GM21447 (cell line): ENCODE measurements at regions not wholly inside any gene's neighbourhood (a gene's known extent, or its start where the extent isn't known, plus 50 kb on each side); places are given as distances from the start of the nearest gene placed in this dataset.
"Not testable (repeated sequence)": the region's sequence is repeated elsewhere in the genome, so short reads cannot be mapped to it uniquely, and the experiment has no call there.

Experiments
- ATAC-seq: cut with Tn5 transposase; IDR thresholded peaks from one replicate; pipeline ENCODE4 v1.9.1; 2021; ENCODE audit not compliant: unreplicated experiment

DNA sequence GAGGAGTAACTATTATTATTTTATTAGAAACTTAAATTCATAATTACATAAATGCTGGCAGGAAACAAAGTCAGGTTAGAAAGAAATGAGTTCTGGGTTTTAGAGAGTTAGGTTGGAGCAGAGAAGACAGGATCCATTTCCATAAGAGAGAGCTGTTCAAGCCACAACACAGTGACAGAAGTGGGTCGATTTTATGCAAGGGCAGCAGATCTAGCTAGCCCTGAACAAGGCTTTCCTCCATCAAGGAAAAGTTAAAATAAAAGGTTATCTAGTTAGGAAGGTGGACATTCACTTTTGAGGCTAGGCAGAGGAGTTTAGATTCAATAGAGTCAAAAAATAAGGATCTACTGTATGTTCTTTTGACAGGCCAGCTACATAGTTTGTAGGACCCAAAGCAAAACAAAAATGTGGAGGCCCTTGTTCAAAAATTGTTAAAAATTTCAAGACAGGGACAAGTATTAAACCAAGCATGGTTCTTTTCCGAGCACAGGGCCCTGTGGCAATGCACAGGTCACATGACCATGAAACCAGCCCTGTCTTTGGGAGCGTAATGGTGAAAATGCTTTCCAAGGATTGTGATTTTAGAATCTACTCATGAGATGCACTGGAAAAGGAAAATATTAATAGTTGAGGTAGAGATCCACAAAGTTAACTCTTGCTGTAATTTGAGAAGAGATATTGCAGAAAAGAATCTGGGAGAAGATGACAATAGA lies 91.2 kb upstream of the CREB1 start:
- ATAC-seq, result no peak

DNA sequence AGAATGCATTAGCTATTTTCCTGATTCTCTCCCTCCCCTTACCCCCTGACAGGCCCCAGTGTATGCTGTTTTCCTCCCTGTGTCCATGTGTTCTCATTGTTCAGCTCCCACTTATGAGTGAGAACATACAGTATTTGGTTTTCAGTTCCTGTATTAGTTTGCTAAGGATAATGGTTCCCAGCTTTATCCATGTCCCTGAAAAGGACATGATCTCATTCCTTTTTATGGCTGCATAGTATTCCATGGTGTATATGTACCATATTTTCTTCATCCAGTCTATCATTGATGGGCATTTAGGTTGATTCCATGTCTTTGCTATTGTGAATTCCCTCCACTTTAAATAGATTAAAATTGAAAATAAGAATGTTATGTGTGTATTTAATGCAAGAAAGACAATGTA lies 89.9 kb upstream of the CREB1 start:
- not testable (repeated sequence) for ATAC-seq

DNA sequence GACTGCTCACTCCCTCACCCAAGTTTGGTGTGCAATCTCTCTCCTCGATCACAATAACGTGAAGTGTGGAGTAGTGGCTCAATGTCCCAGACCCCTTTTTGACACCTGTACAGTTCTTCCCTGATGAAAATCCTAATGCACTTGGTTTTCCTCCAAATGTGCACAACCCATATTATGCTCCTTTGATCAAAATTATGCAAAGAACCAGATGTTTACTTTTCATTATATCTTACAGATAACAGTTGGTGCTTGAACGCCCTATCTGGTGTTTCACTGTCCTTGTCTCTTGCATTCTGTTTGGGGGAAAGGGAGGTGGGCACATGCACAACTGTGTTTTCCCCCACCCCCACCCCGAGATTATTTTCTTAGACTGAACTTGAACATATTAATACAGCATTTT lies 85.0 kb upstream of the CREB1 start:
- ATAC-seq, result no peak

DNA sequence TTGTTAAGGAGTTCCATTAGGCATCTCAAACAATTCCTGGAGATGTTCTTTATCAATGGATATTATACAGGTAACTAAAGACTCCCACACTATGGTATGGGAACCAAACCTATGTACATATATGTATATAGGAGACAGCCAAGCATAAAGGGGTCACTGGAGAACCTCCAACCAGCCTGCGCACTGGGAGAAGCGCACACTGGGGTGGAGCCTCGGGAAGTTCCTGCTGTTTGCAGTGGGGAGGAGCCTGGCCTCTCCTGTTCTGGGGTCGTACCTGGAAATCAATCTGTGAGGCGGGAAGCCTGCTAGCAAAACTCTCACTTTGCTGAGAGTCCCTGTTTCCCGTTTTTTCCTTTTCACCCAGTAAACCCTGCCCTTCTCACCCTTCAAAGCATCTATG lies 83.1 kb upstream of the CREB1 start:
- ATAC-seq, result no peak

DNA sequence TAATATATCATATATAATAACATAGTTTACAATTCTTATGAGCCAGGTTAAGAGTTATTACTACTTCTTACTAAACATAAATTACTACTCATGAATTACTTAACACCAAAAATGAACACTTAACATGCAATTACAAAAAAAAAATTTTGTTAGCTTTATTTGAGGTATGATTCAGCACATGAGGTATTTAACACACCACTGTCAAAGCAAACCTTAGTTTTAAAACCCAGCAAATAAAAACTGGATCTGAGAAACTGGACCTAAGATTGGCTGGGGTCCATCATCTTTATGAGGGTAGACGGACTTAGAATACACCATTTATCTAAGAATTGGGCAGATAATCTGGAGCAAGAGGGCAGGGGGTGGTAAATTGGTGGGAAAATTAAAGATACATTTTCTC lies 81.8 kb upstream of the CREB1 start:
- ATAC-seq, result no peak

DNA sequence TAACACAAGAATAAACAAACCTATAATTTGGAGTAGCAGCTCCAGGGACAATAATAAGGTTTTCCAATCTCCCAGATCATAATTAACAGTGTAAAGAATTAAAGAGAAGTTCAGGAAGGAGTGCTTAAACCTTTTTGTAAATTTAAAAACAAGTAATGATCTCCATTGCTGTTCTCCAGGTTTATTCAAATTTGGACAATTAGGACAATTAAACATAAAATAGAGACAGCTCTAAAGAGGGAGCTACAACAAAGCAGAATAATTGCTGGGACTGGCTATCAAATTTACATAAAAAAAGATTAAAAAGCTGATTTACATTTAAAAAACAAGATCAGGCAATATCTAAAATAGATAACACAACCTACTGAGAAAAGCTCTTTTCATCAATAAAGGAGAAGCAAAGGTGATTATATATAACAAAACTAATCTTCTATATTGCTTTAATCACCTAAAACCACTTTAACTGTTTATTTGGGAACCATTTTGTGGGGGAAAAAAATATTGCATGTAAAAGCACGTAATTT lies 80.1 kb upstream of the CREB1 start:
- ATAC-seq, result no peak

DNA sequence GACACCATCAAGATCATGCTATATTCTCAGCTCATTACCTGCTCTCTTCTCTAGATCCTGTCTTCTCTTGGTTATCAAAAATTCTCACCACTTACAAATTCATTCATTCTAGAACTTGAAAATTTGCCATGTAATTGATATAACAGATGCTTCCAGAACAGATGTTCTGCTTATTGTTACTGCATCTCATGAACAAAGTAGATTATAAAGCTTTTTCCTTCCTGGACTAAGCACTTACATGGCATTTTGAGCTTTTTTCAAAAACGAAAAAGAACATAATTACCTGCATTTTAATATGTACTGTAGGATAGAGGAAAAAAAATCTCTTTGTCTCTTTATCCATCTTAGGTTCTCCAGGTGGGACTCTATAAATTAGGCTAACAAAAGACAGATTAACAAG lies 79.6 kb upstream of the CREB1 start:
- no peak for ATAC-seq

DNA sequence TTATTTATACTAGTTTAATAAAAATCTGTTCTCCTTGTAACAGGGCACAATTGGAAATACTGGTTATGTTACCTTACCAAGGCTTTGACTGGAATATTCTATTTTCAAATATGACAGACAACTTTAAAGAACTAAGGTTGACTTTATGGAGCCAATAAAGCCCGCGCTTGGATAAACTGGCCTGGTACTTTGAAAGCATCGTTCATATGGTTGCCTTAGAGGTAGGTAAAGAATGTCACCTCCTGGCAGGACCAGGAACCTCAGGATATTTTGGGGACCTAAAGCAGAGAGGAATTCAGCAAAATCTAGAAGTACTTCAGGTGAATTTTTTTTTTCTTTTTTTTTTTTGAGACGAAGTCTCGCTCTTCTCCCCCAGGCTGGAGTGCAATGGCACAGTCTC lies 71.2 kb upstream of the CREB1 start:
- no peak for ATAC-seq

DNA sequence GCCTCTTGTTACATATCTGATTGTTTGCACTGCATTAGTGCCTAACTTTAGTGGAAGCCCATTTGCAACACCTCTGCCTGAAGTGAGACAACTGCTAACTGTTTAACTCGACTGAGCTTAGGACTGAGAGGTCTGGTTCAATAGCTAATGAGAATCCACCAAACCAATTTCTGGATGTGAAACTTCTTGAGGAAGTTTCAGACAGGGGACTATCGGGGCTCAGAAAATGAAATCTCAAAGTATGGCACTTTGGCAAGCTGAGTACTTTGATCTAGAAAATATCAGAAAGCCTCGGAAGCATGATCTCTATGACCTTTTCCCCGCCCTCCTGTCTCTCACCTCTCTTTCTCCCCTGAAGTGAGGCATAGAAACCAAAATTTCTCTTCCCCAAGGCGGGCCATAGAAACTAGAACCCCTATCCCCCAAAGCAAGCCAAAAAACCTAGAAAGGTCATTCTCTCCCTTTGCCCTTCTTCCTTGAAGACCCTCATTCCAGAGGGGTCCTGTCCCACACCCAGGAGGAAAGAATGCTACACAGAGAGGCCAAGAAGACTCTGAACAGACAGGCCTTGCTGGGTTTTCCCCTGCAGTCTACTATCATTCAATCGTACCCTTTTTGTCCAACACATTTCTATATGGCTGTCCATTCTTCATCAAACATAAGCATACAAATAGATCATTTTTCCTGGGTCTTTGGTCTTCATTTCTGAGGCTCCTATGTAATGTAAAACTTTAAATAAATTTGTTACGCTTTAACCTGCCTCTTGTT lies 69.6 kb upstream of the CREB1 start:
- peak; percentile 76 for ATAC-seq

DNA sequence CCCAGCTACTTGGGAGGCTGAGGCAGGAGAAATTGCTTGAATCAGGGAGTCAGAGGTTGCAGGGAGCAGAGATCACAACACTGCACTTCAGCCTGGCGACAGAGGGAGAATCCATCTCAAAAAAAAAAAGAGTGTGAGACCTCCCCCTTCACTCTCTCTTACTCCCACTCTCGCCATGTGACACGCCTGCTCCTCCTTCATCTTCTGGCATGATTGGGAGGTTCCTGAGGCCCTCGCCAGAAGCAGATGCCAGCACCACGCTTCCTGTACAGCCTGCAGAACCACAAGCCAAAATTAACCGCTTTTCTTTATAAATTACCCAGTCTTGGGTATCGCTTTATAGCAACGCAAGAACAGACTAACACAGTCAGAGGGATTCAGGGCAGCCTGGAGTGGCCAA lies 66.3 kb upstream of the CREB1 start:
- ATAC-seq, result no peak

DNA sequence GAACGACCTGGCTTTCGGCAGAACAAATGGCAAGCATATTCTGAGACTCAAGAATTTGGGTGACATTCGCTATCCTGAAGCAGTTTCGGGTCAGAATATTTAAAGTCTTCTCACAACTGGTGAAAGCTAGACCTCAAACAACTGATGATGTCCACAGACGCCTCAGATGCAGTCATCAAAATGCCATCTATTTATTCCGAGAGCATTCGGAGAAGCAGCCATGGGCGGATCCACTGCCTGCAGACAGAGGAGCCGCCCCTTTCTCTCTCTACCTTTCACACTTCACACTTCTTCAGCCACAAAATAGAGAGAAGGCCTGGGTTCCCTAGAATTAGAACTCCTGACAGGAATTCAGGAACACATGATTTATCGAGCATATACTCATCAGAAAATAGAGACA lies 65.8 kb upstream of the CREB1 start:
- no peak for ATAC-seq

DNA sequence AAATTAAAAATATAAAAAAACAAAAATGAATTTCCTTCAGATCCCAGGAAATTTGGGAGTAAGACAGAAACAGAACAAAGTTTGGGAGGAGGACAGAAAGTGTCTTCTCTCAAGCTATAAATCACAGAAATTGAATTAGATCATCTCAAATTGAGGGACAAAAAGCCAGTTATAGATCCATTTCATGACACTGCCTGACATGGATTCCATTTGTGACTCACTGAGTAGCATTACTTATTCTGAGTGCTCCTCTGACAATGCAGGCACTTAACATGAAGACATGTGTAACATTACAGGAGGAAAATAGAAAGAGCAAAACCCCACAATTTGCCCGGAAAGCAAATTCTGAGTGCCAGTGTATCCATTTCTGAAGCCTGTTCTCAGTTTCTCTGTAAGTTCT lies 63.9 kb upstream of the CREB1 start:
- no peak for ATAC-seq

DNA sequence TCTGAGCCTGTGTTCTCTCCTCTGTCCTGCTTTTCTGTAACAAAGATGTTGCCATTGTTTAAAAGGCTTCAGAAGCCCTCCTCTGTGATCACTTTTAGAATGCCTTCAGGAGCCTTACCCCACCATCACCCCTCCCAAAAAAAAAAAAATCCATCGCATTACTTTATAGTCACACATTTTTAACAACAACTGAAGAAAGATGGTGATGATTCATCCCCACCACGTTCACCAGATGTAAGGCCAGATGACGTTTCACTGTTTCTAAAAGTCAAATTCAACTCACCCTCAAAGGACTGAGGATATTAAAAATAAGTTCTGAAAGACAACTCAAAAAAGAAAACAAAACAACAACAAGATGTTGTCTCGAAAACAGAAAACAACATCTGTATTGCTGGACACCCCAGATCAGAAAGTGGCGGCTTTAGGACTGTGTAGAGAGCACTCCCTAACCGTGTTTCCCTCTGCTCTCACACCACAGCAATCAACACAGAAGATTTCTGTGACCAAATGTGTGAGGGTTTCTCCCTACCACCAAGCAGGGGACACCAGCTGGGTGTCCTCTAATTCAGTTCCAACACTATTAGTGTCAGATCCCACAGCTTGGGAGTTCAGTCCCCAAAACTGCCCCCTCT lies 61.9 kb upstream of the CREB1 start:
- ATAC-seq, result peak; percentile 64

DNA sequence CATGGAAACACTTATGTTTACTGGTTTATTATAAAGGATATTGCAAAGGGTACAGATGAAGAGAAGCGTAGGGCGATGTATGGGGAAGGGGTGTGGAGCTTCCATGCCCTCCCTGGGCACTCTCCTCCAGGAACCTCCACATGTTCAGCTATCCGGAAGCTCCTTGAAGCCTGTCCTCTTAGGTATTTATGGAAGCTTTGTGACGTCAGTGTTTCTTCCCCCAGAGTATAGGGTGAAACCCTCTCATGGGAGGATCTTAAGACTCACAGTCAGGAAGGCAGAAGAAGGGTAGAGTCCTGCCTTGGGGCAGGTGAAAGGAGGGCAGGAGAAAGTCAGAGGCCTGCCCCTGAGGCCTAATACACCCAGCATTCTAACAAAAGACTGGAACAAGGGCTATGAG lies 61.3 kb upstream of the CREB1 start:
- no peak for ATAC-seq

DNA sequence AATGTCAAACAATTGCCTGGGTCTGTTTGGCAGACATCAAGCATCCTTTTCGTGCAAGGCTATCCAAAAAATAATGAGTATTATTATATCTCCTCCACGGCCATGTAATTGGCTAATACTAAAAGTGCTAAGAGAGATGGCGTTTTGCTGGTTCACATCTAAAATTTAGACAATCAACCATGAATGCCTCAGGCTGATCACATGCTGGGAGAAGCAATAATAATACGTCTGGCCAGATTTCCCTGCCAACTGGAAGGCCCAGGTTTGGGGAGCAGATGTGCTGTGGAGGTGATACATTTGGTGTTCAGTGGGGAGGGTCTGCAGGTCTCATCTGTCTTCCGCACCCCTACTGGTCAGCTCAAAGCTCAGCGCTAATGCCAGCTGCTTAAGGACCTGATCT lies 60.3 kb upstream of the CREB1 start:
- ATAC-seq, result no peak

DNA sequence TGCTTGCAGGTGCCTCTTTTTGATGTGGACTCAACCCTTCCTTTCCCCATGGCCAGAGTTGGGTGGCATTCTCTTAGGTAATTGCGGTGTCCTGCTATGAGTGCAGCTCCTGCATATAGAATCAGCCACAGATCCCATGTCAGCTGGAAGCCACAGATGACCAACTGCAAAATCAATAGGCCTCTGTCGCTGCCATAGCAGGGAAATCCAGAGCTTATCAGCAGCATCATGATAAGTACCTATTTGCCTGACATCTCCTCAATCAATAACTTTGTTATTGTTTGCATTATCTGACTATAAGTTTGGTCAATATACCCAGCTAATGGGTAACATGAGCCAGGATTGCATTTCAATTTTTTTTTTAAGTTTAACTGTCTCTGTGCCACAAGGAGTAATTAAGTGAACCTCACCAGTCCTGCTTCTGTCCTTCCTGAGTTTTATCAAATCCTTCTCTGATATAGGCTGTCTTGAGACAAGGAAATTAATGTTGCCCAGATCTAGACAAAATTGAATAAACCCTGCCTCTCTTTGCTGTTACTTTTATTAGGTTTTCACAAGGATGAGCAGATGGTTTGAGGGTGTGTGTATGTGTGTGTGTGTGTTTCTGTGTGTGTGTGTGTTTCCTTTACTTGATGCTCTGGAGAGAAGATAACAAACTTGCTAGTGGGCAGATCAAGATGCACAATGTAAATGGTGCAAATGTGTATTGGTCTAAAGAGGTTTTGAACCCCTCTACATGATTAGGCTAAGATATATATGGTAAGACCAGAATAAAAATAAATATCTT lies 59.6 kb upstream of the CREB1 start:
- no peak for ATAC-seq

DNA sequence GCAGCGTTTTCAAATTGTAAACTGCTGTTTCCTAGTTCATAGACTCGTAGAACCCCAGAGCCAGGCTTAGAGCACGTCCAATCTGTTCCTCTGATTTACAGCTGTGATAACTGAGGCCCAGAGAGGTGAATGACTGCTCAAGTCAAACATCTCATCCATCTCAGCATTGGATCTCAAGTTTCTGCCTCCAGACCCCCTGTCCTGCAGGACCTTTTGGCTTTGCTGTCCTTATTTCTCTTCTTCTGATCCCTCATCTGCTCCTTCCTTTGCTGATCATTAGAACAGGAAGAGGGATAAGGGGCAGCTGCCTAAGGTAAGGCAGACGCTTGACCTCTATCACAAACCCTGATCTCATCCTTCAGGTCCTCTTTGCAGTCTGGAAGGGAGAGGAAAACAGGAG lies 58.5 kb upstream of the CREB1 start:
- no peak for ATAC-seq

DNA sequence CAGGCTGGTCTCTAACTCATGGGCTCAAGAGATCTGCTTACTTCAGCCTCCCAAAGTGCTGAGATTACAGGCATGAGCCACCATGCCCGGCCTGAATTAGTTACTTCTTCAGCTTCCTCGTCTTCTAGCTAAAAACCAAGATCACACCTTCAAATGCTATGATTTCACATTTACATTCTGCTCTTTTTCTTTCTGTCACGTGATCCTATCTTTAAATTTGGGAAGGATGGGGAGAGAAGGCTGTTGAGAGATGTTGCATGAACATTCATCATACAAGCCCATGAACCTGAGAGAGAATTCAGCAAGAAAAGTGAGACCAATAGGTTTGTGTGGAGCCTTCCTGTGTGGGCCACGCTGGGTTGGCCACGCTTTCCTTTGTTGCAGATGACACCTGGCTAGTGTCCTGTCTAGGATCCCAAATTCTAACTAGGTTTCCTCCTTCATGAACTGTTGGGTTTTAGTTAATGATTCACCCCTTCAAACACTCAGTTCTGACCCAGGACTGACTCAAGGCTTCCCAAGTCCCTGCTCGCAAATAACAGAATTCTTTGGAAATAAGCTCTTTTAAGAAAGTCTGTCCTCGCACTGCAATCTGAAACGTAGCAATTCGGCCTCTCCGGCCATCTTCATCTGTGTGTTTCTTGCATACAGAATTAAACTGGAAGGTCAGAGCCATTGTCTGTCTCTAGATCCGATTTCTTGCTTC lies 57.3 kb upstream of the CREB1 start:
- ATAC-seq, result no peak

DNA sequence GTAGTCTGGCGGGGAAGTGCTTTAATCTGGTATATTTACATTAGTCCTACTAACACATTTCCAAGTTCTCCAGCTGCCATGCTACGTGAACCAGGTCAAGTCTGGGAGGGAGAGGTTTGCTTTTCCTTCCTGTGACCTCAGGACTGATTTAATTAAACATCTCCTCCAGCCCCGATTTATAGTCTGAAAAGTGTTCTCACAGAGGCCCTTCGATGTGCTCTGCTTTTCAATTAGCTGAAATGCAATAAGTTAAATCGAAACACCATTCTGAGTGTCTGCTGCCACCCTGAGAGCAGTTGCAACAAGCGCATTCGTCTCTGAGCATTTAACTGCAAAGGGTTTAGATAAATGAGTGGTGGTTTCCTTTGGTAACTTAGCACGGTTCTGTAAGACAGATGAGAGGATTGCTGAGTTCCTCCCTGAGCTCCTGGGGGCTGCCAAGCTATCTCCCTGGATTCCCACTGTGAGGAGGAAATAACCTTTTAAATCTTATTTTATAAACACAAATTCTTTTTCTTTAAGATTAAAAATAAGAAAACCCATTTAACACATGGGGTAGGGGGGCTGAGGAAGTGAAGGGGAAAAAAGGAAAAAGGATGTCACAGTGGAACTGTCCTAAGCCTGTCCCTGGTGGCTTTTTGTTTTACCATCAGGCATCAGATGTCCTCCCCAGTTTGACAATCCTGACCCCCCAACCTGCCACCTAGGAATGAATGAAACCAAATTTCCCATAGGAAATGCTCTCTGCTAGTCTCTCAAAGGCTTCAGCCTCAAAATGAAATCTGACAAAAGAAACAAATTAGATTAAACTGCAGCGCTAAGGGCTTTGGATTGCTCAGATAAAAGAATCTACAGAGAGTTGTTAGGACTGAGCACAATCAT lies 56.5 kb upstream of the CREB1 start:
- ATAC-seq, result no peak

DNA sequence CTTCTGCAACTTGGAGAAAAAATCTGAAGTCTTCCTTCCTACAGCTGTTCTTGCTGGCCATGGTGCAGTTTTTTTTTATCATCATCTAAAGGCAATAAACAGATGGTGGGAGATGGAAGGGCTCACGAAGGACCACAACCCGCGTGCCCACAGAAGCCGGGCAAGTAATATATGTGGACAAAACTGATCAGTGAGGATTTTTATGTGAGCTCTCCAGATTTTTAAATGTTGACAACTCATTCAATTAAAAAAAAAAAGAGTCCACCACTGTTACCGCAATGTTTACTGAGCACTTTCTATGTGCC lies 55.9 kb upstream of the CREB1 start:
- ATAC-seq, result no peak
